Stimulated activated CD8-positive, alpha-beta memory T cell treated with anti-CD3 and anti-CD28 coated beads, Interleukin-15, amount 100 ng/mL, for 1 hour (primary cell): ENCODE measurements at regions not wholly inside any gene's neighbourhood (a gene's known extent, or its start where the extent isn't known, plus 50 kb on each side); places are given as distances from the start of the nearest gene placed in this dataset.
A peak's percentile ranks its signal among the peaks of the same experiment; 100 is the strongest.

Experiments used
- DNase-seq: peaks from one replicate; pipeline ENCODE4 v3.0.0-alpha.2; 2020; ENCODE audit warnings: low read depth

DNA sequence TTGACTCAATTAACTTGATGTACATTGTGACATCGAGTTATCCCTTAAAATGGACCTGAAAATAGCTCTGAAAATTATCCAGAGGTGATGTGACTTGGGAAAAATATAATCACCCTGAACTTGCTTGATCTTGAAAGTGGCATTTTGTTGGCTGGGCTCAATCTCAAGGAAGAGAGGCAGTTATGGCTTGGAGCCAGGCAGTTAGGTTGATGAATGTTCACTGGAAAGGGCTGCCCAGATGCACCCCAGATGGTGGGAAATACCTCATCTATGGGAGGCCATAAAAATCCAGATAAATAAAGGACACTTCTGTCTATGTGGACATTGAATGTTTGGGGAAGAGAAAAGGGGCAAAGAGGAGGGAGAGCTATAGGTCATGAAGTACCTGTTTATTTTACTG, 55.7 kb upstream of the OR5AN1 start:
- DNase-seq, result no peak

DNA sequence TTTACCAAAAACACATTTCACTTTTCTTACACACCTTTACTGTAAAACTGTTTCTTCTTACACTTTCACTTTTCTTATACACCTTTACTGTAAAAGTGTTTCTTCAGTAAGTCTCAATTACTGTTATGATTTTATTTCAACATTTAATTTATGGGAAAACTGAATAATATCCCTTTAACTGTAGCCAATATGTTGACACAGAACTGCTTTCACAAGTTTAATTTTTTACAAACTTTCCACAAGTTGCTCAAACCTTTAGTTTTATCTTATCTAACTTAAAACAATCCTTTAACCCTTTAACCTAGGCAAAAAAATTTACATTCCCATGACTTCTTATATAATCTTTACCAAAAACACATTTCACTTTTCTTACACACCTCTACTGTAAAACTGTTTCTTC, 63.3 kb upstream of the OR5AN1 start:
- DNase-seq, result no peak

DNA sequence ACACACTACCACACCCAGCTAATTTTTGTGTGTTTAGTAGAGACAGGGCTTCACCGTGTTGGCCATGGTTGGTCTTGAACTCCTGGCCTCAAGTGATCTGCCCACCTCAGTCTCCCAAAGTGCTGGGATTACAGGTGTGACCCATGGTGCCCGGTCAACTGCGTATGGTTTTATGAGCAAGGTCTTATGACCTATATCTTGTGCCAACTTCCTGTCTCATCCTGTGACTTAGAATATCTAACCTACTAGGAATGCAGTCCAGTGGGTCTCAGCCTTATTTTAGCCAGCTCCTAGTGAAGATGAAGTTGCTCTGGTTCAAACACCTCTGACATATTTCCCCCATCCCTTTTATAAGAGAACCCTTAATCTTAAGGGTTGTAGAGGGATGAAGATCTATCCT, 66.1 kb upstream of the OR5AN1 start:
- no peak for DNase-seq

DNA sequence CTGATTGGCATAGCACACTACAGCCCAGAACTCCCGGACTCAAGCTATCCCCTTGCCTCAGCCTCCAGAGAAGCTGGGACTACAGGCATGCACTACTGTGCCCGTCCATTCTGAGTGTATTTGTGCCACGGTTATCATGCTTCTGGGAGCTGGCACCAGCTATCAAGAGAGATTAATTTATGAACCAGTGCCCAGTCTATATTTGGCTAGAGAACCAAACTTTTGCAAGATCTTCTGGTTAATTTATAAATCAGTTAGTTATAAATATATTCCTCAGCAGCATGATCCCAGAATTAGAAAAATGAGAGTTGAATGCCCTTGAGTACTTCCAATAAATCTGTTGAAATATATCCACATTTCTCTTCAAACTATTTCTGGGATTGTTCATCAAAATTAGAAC, 67.5 kb upstream of the OR5AN1 start:
- no peak for DNase-seq

DNA sequence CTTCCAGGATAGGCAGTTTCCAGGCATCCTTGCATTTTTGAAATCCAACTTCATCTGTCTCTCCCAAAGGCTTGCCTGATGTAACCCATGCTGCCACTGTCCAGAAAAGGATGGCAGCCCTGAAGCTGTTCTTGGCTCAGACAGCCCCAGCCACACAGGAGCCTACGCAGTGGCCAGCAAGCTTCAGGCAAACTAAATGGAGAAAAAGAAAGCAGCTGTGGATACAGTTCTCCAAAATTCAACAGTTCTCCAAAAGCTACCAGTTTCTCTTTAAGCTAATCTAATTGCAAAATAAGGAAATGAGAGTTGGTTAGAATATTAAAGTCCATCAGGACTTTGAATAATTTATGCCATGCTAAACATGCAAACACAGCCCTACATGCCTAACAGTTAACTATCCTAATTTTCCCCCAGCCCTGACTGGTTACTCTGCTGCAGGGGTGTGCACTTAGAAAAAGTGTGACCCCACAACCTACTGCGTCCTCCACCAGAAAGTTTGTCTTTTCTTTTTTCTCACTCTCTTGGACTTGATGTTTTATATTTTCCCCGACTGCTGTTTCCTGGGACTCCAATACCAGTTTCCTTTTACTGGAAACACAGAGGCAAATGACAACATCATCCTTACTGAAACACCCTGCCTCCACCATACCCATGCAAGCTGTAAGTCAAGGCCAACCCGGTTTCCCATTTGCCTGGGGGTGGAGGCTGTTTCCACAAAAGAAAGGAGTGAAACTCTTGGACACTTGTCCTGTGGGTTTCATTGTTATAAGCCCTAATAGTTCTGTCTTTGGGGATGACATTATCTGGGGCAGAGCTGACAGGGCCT, 69.1 kb upstream of the OR5AN1 start:
- no peak for DNase-seq

DNA sequence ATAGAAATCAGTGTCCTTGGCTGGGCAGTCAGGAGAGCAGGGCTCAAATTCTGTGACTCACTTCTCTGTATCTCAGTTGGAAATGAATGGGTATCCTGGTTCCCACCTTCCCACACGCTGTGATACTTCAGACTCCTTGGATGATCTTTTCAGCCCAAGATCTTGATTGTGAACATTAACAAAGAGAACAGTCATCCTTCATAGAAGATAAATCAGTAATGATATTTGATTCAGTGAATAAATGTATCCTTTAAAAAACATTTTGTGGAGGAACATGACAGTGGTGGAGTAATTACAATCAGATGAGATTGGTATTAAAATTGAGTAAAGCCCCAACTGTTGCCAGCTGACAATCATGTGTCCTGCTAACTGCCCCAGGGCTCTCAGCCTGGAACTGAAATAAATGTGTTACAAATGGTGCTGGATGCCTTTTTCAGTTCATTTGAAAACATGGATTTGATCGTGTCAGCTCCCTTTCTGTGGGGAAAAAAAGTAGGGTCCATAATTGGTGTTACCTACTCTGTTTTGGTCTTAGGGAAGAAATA, 72.9 kb upstream of the OR5AN1 start:
- no peak for DNase-seq

DNA sequence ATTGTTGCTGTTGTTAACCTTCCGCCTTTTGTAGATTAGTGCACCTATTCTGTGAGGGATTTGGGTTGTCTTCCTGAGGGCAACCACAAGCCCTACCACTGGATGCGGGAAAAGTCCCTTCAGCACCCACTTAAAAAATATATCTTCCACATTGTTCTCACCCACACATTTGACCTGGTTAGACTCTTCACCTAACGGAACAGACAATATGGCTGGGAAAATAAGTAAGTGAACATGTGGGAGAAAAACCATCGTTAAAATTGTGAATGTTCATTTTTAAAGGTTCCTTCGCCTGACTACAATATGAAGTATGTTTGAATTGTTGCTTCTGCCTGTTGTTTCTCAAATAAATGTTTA, 72.0 kb upstream of the MPEG1 start:
- no peak for DNase-seq

DNA sequence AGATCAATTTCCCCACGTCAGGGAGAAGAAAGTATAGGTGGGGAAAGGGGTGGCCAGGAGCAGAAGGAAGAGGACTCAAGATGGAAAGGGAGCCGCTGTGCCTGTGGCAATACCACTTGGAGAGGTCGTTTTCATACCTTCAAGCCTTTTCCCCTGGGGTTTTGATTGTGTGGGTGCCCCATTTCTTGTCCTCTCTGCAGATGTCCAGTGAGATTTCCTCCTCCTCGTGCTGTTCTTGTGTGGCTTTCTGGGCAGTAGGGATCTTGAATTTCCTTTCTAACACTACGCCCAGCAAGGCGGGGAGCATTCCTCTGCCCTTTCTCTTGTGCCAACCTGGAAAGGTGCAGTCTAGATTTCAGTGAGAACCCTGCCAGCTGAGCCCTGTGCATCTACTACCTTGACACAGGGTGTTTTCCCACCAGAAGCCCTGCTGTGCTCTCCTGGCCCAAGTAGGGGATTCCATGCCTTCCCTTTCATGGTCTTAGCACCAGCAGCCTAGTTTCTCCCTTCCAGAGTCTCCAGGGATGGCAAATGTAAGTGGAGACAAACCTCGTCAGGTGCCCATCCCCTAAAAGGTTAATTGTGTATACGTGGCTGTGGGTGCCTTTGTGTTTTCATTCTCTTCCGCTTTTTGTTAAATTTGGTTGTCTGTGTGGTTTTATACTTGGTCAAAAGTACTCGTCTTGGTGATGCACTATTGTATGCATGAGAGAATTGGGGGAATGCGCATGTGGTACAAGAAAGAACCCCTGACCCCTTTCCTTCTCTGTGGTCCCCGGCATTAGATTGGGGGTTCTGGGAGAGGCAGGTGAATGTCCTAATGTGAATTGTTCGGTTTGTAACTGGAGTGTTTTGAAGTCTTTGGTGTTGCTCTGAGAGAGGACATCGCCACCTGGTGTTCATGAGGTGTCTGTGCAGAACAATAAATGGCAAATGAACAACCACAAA, 71.4 kb upstream of the MPEG1 start:
- peak; percentile 13 for DNase-seq

DNA sequence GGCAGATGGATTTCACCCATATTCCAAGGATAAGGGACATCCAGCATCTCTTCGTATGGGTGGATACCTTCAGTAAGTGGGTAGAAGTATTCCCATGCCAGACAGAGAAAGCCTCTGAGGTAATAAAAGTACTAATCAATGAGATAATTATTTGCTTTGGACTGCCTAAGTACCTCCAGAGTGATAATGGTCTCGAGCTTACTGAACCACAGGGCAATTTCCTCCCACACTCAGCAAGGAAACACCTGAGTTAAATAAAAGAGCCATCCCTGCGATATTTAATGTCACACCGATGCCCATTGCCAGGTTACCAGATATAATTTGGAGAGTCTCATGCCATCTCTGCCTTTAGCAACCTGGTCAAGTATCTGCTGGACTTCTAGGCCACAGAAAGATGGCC, 70.6 kb upstream of the MPEG1 start:
- no peak for DNase-seq

DNA sequence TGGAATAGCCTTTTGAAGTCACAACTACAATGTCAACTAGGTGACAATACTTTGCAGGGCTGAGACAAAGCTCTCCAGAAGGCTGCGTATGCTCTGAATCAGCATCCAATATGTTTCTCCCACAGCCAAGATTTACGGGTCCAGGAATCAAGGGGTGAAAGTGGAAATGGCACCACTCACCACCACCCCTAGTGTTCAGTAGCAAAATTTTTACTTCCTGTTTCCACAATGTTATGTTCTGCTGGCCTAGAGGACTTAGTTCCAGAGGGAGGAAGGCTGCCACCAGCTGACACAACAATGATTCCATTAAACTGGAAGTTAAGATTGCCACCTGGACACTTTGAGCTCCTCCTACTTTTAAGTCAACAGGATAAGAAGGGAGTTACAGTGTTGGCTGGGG, 68.5 kb upstream of the MPEG1 start:
- no peak for DNase-seq

DNA sequence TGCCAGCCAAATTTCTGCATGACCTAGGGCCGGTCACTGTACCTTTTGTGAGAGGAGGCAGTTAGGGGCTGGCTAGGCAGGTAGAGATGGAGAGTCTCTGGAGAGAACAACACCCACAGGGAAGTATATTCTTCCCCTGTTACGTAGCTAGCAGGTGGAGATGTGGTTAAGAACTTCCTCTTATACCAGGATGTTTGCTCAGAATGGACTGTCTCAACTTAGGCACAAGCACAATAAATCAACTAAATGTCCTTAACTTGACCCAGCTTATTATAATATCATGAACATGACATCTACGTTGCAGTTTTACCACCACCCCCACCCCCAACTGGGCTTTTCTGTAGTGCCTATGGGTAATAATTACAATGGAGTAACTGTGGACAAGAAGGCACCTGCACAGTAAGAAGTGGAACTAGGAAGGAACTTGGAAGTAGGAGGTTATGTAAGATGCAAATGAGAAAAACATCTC, 60.7 kb upstream of the MPEG1 start:
- DNase-seq, result no peak

DNA sequence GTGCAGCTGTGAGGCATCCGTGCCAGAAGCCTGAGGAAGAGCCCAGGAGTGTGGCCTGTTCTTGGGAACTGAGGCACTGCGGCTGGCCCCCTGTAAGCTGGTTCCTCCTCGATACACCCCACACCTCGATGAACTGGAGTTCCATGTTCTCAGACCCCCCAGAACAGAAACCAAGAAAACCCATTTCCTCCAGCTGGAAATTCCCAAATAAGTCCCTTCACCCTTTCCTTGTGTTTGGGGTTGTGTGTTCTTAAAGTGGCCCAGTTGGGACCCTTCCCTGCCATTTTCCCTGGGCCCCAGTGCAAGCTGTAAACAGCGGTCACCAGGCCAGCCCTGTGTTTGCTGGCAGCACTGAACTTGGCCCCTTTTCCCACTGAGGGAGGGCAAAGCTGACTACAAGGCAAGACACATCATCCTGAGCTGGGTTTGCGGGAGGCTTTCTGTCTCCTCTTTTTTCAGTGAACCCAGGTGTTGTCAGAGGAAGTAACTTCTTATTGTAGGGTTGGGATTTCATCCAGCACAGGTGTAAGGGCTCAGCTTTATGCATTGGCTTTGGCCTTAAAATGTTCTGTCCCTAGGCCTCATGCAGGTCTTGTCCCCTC, 60.1 kb upstream of the MPEG1 start:
- DNase-seq, result no peak

DNA sequence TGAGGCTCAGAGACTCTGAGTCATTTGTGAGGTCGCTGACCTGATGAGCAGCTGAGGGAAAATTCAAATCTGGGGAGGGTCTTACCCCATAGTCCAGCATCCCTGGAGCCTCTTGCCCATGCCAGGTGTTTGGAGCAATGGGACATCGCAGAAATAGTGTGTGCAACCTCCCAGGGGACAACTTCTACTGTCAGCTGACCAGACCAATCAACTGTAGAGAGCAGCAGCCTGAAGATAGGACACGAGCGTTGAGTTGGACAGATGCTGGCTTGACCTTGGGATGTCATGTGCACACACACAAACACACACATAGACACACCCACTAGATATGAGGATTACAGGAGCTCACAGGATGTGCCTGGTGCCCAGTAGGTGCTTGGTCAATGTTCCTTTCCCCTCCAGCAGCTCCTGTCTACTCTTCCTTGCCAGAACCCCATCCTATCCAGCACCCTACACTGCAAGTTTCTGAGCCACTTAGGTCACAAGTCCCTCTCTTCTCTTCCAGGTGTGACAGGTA, 59.1 kb upstream of the MPEG1 start:
- DNase-seq, result no peak

DNA sequence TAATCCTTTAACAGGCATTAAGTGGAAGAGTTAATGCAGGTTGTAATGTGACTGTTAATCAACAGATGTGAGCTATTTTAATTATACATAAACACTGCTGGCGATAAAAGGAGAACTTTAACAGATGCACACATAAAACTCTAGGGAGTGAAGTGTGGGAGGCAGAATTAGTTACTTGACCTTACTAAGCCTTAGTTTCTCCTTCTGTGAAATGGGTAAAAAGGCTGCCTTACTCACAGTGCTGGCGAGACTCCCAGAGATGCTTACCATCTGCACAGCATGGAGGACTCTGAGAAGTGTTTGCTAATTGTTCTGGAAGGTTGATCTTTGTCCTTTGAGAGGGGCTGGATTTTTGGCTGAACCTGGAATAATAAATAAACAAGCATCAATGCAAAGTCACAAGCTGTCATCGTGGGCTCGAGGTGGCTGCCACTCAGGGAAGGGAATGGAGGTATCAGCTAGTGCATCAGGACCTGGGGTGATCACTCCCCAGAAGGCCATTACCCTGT, 58.6 kb upstream of the MPEG1 start:
- DNase-seq, result no peak

DNA sequence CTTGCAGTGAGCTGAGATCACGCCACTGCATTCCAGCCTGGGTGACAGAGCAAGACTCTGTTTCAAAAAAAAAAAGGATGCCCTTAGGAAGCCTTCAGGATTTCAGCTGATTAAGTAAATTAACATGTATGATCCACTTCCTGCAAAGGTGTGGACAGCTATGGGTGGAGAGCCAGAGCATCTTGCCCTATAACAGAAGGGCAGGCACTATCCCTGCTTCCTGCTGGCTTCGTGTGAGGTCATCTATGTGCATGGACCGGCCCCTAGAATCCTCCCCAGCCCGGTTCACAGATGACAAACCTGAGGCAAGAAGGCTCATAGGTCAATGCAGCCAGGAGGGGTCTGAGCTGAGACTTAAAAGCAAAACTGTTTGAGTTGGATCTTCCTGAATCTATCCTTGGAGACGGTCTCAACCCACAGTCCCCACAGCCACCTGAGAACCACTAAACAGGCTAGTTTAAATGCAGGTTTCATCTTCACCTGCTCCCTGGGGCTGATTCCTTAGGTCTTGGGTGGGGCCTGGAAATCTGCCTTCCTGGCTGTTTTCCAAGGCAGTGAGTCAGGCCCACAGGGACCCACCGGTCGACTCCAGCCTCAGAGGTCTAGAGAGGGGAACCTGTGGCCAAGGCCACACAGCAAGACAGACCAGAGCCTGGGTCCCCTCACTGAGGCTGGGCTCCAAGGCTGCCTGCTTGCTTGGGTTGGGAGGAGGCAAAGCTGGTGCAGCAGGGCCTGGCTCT, 55.2 kb upstream of the MPEG1 start:
- DNase-seq, result no peak

DNA sequence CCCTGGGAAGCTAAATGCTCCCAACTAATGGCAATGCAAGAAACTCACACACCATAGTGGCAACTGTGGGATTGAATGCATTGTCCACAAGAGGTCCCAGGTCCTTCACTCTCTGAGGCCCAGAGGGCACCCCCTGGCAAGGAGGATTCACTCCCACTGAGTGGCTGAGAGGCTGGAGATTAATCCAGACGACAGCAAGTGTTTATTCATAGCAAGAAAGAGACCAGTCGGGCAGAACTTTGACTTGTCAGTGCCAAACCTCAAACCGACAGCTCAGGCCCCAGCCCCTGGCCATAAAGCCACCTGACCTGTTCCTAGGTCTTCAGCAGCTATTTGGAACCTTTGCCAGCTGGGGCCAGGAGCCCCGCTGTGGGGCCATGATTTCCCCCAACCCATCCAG, 54.5 kb upstream of the MPEG1 start:
- DNase-seq, result no peak

DNA sequence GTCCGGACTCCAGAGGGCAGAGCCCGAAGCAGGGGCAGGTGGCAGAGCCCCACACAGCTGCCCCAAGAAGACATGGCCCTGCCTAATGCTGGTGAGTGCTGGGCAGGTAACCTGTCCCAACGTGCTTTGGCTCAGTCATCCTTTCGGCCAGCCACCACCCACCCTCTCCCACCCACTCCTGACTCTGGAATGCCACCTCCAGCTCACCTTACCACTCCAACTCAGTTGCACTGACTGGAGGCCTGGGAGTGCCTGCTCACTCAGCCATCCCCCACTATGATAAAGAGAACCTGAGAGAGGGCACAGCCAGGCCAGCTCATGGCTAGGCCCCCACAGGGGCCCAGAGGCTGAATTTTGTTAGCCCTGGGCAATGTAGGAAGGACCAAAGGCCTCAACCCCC, 53.8 kb upstream of the MPEG1 start:
- no peak for DNase-seq

DNA sequence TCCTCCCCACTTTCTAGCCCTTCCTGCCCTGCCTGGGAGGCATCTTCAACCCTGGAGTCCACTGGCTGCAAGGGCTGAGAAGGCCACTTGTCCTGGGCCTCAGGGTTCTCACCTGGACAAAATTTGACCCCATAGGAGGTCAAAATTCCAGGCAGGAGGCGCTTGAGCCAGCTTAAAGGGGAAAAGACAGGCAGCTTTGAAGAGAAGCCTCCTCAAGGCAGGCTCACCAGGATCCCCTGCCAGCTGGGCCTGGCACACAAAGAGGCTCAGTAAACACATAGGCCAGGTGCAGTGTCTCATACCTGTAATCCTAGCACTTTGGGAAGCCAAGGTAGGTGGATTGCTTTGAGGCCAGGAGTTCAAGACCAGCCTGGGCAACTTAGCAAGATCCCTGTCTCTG, 53.0 kb upstream of the MPEG1 start:
- DNase-seq, result no peak

DNA sequence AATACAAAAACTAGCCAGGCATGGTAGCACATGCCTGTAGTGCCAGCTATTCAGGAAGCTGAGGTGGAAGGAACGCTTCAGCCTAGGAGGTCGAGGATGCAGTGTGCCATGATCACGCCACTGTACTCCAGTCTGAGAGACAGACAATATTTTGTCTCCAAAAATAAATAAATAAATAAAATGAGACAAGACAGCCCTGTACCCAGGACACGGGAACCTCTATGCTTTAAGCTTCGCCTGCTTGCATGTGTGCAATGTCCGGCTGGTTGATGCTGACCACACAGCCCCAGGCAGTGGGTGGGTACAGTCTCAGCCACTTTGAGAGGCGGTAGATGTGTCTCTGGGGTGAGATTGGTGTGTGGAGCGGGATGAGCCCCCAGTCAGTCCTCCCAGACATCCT, 52.0 kb upstream of the MPEG1 start:
- DNase-seq, result no peak

DNA sequence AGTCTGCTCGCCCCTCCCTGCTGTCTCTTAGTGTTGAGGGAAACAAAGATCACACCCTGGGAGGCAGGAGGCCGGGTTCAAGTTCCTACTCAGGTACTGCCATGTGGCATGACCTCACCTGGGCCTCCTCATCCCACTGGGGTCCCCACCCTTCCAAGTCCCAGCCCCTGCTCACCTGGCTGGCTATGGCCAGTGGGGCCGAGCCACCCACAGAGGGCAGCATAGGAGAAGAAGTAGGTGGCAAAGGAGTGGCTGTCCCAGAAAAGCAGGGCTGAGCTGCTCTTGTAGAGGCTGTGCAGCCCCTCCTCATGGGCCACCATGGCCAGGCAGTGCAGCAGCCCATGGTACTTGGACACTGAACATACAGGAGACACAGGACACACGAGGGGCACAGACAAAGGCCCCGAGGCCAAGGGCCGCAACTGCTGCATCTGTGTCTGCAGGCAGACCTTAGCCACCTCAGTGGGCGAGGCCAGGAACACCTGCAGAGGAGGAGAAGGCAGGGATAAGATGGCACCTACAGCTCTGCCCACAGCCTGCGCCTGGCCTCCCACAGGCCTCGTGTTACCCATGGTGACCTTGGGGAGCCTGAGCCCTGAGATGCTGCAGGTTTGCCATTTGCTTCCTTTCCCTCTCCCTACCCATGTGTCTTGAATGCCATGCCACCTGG, 50.6 kb upstream of the MPEG1 start:
- no peak for DNase-seq
